Gastrocnemius medialis (tissue), 4 donors: ENCODE measurements at regions not wholly inside any gene's neighbourhood (a gene's known extent, or its start where the extent isn't known, plus 50 kb on each side); places are given as distances from the start of the nearest gene placed in this dataset.

ENCODE experiments used
- POLR2A ChIP-seq, 2 donors: fragments of 450-650 bp; IDR thresholded peaks; one replicate each; pipeline ENCODE4 v1.6.1; 2017; ENCODE audit warnings: antibody characterized with exemption in 2 of 2, mild to moderate bottlenecking in 2 of 2, moderate library complexity in 2 of 2
- TF ChIP-seq, protein P1 (sequence below), 5 experiments: fragments of 450-650 bp in 3 of 5; fragments of 200-600 bp in 2 of 5; sonication (generic) in 2 of 5; IDR thresholded peaks in 4 of 5; conservative IDR thresholded peaks in 1 of 5; 1 replicate in 4 of 5; 2 replicates in 1 of 5; pipeline ENCODE4 v1.5.1; 2016 to 2019; ENCODE audit warnings: antibody characterized with exemption in 5 of 5, mild to moderate bottlenecking in 3 of 5, moderate library complexity in 3 of 5

DNA sequence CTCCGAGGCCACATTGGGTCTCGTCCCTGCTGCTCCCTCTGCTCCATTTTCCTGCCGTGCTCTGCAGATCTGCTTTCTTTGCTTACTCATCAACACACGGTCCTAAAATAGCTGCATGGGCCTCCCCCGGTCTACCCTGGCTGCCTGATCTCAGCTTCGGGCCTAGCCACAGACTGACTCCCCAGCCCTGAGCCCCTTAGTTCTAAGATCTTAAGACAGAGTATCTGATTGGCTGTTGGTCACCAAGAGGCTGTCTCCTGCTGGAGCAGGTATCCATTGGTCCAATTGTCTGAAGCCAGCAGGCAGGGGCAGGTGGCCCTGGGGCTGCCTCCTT lies 53.7 kb upstream of the NECTIN1 start:
- TF ChIP-seq, protein P1, sequence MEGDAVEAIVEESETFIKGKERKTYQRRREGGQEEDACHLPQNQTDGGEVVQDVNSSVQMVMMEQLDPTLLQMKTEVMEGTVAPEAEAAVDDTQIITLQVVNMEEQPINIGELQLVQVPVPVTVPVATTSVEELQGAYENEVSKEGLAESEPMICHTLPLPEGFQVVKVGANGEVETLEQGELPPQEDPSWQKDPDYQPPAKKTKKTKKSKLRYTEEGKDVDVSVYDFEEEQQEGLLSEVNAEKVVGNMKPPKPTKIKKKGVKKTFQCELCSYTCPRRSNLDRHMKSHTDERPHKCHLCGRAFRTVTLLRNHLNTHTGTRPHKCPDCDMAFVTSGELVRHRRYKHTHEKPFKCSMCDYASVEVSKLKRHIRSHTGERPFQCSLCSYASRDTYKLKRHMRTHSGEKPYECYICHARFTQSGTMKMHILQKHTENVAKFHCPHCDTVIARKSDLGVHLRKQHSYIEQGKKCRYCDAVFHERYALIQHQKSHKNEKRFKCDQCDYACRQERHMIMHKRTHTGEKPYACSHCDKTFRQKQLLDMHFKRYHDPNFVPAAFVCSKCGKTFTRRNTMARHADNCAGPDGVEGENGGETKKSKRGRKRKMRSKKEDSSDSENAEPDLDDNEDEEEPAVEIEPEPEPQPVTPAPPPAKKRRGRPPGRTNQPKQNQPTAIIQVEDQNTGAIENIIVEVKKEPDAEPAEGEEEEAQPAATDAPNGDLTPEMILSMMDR (IDR thresholded peaks at IDR 0.05 in 4 of 5, conservative IDR thresholded peaks at IDR 0.05 in 1 of 5), result no peak
- no peak for TF ChIP-seq POLR2A (IDR thresholded peaks at IDR 0.05)
